HG03175 (cell line): ENCODE measurements at regions not wholly inside any gene's neighbourhood (a gene's known extent, or its start where the extent isn't known, plus 50 kb on each side); places are given as distances from the start of the nearest gene placed in this dataset.
"Not testable (repeated sequence)": the region's sequence is repeated elsewhere in the genome, so short reads cannot be mapped to it uniquely, and the experiment has no call there.

Source experiments
- ATAC-seq: cut with Tn5 transposase; IDR thresholded peaks from one replicate; pipeline ENCODE4 v1.9.1; 2021; ENCODE audit warnings: mild to moderate bottlenecking, moderate library complexity; ENCODE audit not compliant: unreplicated experiment

DNA sequence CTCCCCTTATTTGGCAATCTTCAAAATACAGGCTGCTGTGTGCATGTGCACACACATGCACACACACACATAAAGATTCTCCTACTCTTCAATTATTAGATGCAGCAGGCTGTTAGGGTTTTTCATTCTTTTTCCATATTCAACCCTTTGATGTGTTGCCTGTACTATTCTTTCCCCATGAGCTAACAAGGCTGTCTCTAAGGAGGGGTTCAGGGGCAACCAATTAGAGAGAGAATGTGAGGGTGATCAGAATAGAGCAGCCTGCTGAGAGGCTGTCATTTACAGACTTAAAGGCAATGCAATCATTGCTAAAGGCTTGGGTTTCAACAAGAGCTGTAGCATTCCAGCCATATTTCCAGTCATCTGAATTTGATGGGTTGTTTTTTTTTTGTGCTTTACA is 467.4 kb upstream of the ID4 start:
- ATAC-seq = no peak

DNA sequence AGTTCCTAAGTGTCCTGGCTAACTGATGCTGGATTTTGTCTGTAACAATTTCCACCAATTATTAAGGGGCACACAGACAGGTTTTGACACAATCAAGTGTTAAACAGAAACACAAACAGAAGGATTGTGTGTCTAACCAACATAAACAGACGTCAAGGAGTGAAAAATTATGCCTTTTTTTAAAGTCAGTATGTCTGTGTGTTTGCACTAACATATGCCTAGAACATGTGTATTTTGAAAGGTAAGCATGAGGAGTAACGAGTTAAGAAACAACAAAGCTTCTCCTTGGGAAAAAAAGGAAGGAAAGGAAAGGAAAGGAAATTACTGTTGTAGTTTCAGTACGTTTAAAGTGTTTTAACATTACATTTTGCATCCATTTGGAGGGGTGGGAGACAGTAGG is 466.3 kb upstream of the ID4 start:
- no peak for ATAC-seq

DNA sequence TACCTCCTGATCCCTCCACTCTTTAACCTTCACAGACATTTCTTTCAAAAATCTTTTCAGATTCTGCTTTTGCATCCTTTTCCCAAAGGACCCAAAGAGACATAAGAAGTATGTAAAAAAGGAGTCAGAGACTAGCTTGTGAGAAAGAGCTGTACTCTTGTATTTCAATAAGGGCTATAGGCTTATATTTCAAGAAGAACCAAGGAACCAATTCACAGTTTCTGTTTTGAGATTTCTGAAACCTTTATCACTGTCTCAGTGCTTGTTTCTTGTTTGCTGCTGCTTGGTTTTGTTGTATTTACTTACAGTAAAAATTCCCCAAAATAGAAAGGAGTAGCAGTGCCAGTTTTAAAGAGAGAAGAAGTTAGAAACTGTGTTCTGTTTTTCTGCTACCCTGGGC is 461.6 kb upstream of the ID4 start:
- no peak for ATAC-seq

DNA sequence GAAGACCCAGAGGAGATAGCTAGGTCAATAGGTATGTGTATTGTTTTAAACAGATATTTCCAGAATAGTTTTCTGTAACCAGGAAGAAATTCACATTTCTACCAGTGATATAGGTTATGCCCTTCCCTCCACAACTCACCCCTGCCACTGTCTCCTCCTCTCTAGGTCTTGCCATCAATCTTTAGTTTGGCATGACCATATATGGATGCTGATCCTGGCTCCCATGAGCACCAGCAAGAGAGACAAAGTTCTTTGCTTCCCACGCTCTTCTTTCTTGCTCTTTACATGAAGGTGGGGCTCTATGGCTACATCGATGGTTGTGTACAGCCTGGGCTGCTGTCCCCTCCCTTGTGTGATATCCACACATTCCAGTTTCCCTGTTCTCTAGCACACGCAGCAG is 459.4 kb upstream of the ID4 start:
- no peak for ATAC-seq

DNA sequence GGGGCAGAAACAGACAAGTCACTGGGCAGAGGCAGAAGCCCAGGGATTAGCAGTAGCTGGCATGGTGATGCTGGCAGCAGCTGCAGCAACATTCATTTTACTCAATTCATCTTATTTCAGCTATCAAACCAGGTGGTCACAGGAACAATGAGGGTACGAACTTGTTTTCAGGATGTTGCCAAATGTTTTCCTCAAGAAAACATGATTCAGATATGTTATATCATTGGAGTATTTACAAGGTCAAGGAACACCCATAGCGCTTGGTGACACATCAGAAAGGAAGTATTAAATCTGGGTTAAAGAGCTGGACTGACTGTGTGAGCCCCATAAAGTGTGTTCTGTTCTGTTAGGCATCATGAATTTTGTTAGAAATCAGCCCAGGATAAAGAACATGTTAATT is 456.9 kb upstream of the ID4 start:
- no peak for ATAC-seq

DNA sequence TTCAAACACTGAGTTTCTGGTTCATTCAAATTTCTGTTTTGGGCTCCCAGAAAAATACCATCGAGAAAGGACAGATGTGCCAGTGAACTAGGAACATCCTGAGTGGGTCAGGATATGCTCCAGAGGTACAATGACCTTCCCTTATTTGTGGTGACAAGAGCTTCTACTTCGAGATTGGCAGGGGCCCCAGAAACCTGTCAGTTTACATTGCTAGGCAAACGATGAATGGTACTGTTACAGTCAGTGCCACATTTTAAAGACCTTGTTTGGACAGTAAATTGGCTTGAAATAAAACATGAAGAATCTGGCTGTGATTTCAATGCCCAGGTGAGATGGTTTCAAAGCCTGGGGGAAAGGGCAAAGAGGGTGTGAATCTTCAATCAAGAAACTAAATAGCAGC is 454.5 kb upstream of the ID4 start:
- no peak for ATAC-seq

DNA sequence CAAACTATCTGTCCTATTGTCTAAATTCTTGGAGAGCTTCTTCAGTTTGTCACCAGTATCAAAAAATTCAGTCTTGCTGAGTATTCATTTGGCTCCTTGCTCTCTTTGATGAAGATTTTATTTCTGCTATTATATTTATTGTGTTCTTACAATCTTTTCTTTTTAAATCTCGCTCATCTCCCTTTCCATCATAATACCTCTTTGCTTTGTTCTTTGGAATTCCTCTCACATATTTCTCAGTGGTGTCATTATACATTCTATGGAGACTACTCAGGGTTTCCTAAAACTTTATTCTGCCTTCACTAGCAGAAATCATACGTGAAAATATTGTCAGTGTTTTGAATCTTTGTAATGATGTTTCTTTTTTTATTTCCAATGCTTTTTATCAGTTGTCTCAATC is 445.2 kb upstream of the ID4 start:
- no peak for ATAC-seq

DNA sequence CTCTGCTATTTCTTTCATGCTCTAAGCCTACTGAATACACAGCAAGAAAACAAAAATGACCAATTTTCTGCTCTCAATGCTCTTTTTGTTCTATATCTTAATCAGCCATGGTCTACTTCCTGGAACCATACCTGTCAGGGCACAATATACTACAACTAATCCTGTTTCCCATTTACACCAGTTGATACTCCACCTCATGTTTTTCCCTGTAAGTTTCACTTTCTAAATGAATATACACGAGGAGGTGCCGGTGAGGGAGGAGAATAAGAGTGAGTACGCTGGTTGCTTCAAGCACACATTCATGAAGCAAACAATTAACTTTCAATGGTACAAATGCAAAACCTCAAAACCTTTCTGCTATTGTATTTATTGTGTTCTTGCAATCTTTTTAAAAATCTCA is 443.1 kb upstream of the ID4 start:
- ATAC-seq = no peak

DNA sequence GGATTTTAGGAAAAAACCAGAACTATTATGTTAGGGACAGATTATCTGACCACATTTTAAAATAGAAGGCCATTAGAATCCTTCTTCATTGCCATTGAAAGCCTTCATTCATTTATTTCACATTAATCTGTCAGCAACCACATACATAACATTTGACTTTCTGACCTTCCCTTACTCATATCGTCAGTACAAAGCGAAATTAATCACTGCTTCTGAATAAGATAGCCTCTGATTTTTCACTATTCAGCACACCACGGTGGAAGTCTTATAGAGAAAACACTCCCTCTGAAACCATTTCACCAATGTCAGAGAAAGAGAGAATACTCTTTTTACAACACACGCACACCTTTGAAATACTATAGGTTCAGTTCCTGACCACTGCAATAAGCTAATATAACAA is 442.5 kb upstream of the ID4 start:
- ATAC-seq = no peak

DNA sequence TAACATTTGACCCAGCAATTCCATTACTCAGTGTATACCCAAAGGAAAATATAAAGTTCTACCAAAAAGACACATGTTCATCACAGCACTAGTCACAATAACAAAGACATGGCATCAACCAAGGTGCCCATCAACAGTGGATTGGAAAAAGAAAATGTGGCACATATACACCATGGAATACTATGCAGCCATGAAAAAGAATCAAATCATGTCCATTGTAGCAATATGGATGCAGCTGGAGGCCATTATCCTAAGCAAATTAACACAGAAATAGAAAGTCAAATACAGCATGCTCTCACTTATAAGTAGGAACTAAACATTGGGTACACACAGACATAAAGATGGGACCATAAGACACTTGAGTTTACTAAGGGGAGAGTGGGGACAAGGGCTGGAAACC is 441.9 kb upstream of the ID4 start:
- no peak for ATAC-seq

DNA sequence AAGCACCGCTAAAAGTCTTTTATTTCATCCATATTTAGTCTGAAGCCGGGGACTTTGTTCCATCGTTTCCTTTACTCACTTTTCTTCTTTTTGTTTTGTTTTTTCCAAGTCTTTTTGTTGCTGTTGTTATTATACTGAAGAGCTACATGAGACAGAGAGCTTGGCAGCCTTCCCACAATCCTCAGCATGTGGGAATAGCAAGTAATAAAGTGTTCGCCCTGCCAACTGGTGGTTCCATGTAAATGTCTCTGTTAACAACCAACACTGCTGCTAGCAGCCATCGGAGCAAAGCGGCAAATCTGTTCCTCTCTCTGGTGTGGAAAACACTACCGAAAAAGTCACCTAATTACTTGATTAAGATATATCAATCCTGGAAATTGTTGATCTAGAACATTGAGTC is 437.8 kb upstream of the ID4 start:
- ATAC-seq = no peak

DNA sequence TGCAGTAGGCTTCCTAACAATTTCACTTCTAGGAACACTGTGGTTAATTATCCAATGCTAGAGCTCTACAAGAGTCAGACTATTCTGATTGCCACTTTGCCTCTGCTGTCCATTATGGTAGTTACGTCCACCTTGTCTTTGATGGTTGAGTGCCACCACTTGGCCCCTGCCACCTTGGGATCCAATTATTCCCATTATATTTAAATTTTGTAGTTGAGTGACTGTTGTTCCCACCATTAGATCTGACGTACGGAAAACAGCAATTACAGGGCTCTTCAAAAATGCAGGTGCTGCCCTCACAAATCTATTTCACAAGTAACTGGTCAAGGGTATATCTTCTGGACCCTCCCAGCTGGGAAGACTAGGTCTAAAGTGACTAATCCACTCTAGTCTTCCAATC is 432.3 kb upstream of the ID4 start:
- not testable (repeated sequence) for ATAC-seq

DNA sequence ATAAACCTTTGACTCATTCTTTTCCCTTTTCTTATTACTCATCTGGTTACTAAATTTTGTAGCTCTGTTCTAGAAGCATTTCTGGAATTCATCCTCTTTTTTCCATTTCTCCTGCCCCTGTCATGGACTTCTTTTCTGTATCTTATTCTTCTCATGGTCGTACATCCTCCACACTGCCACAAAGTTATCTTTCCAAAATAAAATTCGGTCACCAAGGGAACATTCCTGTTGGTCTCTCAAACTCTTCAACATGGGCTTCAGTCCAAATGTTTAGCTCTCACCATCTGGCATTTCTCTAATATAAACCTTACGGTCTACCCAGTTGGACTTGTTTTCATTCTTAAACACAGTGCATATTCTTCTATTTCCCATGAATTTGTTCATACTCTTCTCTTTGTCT is 428.8 kb upstream of the ID4 start:
- no peak for ATAC-seq

DNA sequence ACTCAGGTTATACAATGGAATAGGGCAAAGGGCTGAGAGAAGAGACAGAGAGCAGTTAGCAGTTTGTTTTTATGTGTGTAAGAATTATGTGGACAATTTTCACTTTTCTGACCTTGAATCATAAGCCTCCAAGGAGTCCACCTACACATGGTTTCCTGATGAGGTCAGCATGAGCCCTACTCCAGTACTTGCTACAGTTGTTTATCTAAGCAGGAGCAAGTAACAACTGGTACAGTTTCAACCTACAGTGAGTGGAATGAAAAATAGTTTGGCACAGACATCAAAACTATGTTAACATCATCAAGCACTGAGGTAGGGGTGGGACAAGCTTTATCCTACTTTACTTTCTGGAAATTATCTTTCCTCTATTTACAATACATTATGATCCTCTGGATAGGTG is 426.7 kb upstream of the ID4 start:
- ATAC-seq = no peak

DNA sequence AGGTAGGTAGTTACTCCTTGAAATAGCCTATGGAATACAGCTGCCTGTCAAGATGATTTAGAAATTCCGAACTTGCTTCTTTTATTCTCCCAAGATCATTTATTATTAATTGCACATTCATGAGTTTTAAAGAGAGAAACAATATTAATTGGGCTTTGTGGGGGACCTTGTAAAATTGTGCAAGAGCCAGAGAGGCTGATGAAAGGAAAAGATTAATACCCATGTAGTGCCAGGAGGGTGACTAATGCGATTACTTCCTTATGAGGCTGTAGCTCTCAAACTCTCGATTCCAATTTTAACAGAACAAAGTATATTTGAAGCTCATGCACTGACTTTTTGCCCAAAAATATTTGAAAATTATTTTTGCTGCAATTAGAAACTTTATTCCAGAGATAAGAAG is 423.8 kb upstream of the ID4 start:
- ATAC-seq = no peak

DNA sequence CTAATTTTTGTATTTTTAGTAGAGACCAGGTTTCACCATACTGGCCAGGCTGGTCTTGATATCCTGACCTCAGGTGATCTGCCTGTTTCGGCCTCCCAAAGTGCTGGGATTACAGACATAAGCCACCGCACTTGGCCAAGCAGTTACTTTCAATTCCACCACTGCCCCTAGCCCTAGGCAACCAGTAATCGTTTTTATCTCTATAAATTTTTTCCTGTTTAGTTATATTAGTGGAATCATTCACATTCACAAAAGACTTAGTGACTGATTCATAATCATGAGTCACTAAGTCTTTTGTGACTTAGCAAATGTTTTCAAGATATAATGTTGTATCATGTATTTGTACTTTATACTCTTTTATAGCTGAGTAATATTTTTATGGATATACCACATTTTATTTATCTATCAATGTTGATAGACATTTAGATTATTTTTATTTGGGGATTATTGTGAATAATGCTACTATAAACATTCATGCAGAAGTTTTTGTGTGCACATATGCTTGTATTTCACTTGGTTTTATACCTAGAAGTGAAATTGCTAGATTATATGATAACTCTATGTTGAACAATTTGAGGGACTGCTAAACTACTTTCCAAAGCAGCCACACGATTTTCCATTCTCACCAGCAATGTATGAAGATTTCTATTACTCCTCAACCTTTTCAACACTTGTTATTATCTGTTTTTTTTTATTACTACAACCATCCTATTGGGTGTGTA is 421.4 kb upstream of the ID4 start:
- no peak for ATAC-seq

DNA sequence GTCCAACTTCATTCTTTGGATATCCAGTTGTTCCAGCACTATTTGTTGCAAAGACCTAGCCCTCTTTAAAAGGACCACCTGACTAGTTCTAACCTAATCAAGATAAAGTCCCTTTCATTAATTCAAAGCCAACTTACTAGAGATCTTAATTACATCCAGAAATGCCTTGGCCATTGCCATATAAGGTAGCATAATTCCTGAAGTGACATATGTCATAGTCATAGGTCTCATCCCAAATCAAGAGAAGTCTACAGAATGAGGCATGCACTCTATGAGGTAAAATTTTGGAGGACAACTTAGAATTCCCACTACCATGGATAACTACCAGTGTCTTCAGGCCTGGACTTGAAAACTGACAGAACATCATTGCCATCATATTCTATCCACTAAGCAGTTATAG is 420.4 kb upstream of the ID4 start:
- ATAC-seq = no peak

DNA sequence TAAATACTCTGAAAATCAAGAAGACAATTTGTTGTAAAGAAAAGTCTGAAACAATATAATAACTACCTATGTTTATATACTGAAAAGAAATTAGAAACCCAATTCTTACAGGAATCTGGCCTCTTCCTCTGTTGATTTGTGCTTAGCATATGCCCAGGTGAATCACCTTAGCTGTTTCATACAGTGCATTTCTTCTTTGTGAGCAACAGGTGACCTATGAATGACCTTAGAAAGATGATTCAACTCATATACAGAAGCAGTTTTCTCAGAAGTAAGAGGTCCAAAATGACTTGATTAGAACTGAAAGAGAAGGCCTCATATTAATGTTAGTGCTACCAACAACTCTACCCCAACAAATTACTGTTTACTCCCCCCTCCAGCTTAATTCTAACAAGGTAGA is 419.5 kb upstream of the ID4 start:
- ATAC-seq = no peak

DNA sequence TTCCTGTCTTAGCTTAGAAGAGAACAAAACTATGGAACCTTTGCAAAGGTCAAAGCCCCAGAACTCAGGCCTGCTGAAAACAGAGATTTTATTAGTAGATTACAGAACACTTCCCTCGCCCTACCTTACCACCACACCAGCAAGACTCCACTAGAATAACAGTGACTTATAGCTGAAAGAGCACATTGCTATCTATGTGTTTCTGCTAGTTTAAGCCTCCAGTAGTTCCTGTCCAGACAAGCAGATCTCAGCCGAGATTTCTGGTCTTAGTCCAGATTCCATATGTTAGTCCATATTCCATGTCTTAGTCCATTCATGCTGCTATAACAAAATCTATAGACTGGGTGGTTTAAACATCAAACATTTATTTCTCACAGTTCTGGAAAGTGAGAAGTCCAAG is 412.3 kb upstream of the ID4 start:
- ATAC-seq = no peak

DNA sequence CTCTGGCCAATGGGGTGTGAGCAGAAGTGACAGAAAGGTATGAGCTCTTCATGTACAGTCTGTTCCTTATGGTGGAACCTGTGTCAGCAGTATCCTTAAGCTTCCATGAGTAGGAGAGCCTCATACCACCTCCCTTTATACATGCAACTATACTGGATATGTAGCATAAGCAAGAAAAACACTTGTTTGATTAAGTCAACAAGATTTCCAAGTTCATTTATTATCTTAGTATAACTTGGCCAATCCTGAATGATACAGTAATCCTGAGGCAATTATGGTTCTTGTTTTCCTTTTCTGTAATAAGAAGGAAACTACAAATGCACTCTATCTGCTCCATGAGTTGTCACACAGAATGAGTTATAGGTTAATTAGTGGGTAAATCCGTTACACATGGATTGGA is 409.6 kb upstream of the ID4 start:
- ATAC-seq = no peak

DNA sequence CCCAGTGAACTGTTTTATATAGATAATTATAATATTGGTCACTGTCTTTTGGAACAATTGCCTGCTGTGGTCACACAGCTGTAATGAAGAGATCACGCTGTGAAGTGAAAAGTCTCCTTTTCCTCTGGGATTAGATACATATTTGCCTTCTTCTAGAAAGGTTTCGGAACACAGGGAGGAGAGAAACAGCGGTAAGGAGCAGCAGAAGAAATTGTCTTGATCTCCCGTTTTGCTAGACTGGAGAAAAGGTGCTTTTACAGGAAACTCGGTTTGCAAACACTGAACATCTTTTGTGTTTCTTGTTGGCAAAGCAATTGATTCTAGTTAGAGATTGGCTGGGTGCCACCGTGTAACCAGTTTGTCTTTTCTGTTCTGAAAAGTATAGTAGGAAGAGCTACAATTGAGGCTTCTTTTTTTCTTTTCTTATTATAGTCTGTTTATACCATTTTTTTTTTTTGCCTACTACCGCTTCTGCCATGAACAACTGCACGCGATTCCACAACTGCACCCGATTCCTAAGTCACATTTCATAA is 404.1 kb upstream of the ID4 start:
- ATAC-seq = no peak

DNA sequence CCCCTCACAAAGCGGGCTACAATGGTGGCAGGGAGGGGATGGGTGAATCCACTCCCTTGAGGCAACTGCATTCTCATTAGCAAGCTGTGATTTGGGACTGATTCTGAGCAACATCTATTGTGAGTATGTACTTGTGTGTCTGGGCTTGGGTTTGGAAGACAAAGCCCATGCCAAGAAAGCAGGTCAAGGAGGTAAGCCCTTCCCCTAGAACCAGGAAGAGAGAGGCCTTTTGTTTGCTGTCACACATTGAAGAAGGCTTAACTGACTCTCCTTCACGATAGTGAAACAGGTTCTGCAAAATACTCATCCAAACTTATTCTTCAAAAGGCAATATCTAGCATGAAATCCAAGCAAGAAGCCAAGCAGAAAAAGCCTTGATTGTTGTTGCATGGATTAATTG is 403.1 kb upstream of the ID4 start:
- ATAC-seq = no peak

DNA sequence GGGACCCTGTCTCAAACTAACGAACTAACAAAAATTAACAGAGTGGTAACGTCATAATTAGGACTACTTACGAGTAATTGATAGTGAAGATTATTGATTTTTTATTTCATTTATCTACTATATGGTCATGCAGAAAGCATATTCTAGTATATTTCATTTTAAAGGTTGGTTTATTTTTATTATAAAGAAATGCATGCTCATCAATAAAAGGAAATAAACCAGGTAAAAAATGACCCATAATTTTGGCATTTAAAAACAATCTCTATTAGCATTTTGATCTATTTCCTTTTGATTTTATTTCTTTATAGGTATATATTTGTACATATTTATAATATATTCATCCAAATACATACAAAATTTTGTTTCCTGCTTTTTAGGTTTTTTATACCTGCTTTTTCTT is 401.4 kb upstream of the ID4 start:
- no peak for ATAC-seq
